ENCODE measurements at regions not wholly inside any gene's neighbourhood (a gene's known extent, or its start where the extent isn't known, plus 50 kb on each side); places are given as distances from the start of the nearest gene placed in this dataset.

DNA sequence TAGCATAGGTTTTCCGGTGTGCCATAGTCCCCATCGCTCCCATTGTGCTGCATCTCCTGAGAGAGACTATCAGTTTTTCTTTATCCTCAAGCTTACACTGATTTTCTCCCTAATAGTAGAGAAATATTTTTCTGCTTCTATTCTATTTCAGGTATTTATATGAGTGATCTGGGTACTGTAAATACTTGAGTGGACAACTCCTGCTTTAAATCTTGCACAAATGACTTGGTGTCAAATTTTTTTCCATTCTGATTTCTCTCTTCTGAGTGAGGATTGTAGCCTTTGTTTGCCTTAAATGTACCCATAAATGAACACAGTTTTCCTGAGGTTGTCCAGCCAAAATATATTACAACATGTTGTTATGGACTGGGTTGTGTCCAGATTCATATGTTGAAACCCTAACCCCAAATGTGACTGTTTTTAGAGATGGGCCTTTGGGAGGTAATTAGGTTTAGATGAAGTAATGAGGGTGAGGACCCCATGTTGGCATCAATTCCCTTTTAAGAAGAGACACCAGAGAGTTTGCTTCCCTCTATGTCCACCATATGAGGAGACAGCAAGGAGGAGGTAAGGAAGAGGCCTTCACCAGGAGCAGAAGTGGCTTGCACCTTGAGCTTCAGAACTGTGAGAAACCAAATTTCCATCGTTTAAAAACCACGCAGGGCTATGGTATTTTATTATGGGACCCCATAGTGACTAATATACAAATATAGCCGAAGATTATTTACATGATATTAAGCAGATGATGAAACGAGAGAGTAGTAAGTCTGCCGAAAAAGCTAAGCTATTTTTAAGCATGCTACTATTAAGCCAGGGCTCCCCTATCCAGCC lies 336.4 kb upstream of the MPDZ start:
- in situ Hi-C loops (cut with HindIII; ENCODE audit: low pct_unique_long_range_greater_than_20kb, low sequenced_read_pairs) (no loop called here), intact Hi-C loops (cut with micrococcal nuclease; ENCODE audit: unreplicated experiment) (no loop called here)
- CTCF ChIA-PET = no interaction called here
- Histone ChIP-seq H3K4me1 (ENCODE audit: control insufficient read depth, insufficient read depth, low read length) (no peaks in the 10 kb centered on the region), H3K4me3 (ENCODE audit: low read depth in 2 of 2, low read length in 2 of 2) (no peak overlapping the region), H3K36me3 (ENCODE audit: control insufficient read depth, insufficient read depth, low read length) (no peaks in the 10 kb centered on the region), H3K9me3 (ENCODE audit: control insufficient read depth, insufficient read depth, low read depth, low read length) (no peaks in the 10 kb centered on the region), H3K27me3 (ENCODE audit: control insufficient read depth, insufficient read depth, low read length) (no peaks in the 10 kb centered on the region), H3K27ac (ENCODE audit: low read length) (no peak overlapping the region)
- ATAC-seq (no peak), DNase-seq (ENCODE audit: low read depth, low spot score) (no peak)
- no TSS peak for BruUV-seq (replicated peaks)
- POLR2A ChIA-PET = interaction anchor here (0.6 kb wide), 1 partner anchor 68 kb away, joined by 3 read pairs; no protein-coding TSS in a partner anchor
- TF ChIP-seq, protein P1, sequence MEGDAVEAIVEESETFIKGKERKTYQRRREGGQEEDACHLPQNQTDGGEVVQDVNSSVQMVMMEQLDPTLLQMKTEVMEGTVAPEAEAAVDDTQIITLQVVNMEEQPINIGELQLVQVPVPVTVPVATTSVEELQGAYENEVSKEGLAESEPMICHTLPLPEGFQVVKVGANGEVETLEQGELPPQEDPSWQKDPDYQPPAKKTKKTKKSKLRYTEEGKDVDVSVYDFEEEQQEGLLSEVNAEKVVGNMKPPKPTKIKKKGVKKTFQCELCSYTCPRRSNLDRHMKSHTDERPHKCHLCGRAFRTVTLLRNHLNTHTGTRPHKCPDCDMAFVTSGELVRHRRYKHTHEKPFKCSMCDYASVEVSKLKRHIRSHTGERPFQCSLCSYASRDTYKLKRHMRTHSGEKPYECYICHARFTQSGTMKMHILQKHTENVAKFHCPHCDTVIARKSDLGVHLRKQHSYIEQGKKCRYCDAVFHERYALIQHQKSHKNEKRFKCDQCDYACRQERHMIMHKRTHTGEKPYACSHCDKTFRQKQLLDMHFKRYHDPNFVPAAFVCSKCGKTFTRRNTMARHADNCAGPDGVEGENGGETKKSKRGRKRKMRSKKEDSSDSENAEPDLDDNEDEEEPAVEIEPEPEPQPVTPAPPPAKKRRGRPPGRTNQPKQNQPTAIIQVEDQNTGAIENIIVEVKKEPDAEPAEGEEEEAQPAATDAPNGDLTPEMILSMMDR (IDR thresholded peaks at IDR 0.05) = no peak
- TF ChIP-seq SIN3A (IDR thresholded peaks at IDR 0.05; ENCODE audit: borderline replicate concordance, insufficient read depth, low read depth, low read length) = no peak
- no peak for TF ChIP-seq POLR2AphosphoS5 (IDR thresholded peaks at IDR 0.05; ENCODE audit: low read depth, low read length)
- TF ChIP-seq TCF7L2 (IDR thresholded peaks at IDR 0.05; ENCODE audit: low read depth, low read length) = no peak
- TF ChIP-seq, protein P2, sequence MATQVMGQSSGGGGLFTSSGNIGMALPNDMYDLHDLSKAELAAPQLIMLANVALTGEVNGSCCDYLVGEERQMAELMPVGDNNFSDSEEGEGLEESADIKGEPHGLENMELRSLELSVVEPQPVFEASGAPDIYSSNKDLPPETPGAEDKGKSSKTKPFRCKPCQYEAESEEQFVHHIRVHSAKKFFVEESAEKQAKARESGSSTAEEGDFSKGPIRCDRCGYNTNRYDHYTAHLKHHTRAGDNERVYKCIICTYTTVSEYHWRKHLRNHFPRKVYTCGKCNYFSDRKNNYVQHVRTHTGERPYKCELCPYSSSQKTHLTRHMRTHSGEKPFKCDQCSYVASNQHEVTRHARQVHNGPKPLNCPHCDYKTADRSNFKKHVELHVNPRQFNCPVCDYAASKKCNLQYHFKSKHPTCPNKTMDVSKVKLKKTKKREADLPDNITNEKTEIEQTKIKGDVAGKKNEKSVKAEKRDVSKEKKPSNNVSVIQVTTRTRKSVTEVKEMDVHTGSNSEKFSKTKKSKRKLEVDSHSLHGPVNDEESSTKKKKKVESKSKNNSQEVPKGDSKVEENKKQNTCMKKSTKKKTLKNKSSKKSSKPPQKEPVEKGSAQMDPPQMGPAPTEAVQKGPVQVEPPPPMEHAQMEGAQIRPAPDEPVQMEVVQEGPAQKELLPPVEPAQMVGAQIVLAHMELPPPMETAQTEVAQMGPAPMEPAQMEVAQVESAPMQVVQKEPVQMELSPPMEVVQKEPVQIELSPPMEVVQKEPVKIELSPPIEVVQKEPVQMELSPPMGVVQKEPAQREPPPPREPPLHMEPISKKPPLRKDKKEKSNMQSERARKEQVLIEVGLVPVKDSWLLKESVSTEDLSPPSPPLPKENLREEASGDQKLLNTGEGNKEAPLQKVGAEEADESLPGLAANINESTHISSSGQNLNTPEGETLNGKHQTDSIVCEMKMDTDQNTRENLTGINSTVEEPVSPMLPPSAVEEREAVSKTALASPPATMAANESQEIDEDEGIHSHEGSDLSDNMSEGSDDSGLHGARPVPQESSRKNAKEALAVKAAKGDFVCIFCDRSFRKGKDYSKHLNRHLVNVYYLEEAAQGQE (IDR thresholded peaks at IDR 0.05; ENCODE audit: insufficient read depth in 1 of 2, low read depth in 2 of 2, low read length in 1 of 2) = no peak

DNA sequence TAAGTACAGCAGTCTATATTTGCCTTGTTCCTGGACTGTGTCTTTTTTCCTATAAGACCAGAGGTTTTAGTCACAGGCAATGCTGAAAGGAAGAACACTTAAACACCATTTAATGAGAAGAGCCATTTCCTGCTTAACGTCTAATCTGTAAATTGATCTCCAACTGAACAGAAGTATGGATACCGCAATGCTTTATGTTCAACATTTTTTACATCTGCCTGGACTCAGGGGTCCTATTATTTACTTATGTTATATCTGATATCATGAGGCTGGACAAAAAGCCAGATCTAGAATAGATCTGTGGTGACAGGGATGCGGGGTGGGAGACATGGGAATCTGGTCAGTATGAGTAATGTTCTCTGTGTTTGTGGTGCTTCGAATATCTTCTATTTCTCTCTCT lies 334.6 kb upstream of the MPDZ start:
- BruUV-seq (replicated peaks) = no TSS peak
- H3K9me3 ChIP-seq (ENCODE audit: control insufficient read depth, insufficient read depth, low read depth, low read length) = no peaks in the 10 kb centered on the region
- H3K27me3 ChIP-seq (ENCODE audit: control insufficient read depth, insufficient read depth, low read length) = no peaks in the 10 kb centered on the region
- no peaks in the 10 kb centered on the region for H3K36me3 ChIP-seq (ENCODE audit: control insufficient read depth, insufficient read depth, low read length)
- ChIA-PET POLR2A (no interaction called here), CTCF (no interaction called here)
- no peak for DNase-seq (ENCODE audit: low read depth, low spot score)
- H3K27ac ChIP-seq (ENCODE audit: low read length) = no peak overlapping the region
- in situ Hi-C loops (cut with HindIII; ENCODE audit: low pct_unique_long_range_greater_than_20kb, low sequenced_read_pairs) (no loop called here), intact Hi-C loops (cut with micrococcal nuclease; ENCODE audit: unreplicated experiment) (no loop called here)
- ATAC-seq = no peak
- TF ChIP-seq POLR2AphosphoS5 (IDR thresholded peaks at IDR 0.05; ENCODE audit: low read depth, low read length) (no peak), TCF7L2 (IDR thresholded peaks at IDR 0.05; ENCODE audit: low read depth, low read length) (no peak), SIN3A (IDR thresholded peaks at IDR 0.05; ENCODE audit: borderline replicate concordance, insufficient read depth, low read depth, low read length) (no peak)
- TF ChIP-seq, protein P1 (IDR thresholded peaks at IDR 0.05) = no peak
- TF ChIP-seq, protein P2 (IDR thresholded peaks at IDR 0.05; ENCODE audit: insufficient read depth in 1 of 2, low read depth in 2 of 2, low read length in 1 of 2) = no peak
- H3K4me1 ChIP-seq (ENCODE audit: control insufficient read depth, insufficient read depth, low read length) = no peaks in the 10 kb centered on the region
- no peak overlapping the region for H3K4me3 ChIP-seq (ENCODE audit: low read depth in 2 of 2, low read length in 2 of 2)
